Stimulated activated naive CD4-positive, alpha-beta T cell (primary cell): ENCODE measurements at regions not wholly inside any gene's neighbourhood (a gene's known extent, or its start where the extent isn't known, plus 50 kb on each side); places are given as distances from the start of the nearest gene placed in this dataset.
"Not testable (repeated sequence)": the region's sequence is repeated elsewhere in the genome, so short reads cannot be mapped to it uniquely, and the experiment has no call there.

ENCODE experiments used
- DNase-seq, 6 experiments: peaks; one replicate each; lab custom pipeline; 2025; lab: John Stamatoyannopoulos, UW

- DNase-seq: no peak
These were observed 849.7 kb upstream of the NRXN1 start for GRCh38 chr2:51881673-51882072.

DNA sequence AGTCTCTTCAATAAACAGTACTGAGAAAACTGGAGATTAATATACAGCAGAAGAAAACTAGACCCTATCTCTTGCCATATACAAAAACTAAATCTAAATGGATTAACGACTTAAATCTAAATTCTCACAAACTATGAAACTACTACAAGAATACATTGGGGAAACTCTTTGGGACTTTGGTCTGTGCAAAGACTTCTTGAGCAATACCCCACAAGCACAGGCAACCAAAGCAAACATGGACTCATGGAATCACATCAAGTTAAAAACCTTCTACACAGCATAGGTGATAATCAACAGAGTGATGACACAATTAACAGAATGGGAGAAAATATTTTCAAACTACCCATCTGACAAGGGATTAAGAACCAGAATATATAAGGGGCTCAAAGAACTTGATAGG, 848.2 kb upstream of the NRXN1 start:
- no peak for DNase-seq

- DNase-seq: no peak
These were observed 834.4 kb upstream of the NRXN1 start for GRCh38 chr2:51866361-51866760.

DNA sequence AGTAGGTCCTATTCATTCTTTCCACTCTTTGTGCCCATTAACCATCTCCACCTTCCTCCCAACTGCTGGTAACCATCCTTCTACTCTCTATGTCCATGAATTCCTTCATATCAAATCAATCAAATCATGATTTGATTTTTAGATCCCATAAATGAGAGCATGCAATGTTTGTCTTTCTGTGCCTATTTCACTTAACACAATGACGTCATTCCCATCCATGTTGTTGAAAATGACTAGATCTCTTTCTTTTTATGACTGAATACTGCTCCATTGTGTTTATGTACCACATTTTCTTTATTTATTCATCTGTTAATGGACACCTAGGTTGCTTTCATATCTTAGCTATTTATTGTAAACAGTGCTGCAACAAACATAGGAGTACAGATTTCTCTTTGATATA, 827.3 kb upstream of the NRXN1 start:
- no peak for DNase-seq

DNA sequence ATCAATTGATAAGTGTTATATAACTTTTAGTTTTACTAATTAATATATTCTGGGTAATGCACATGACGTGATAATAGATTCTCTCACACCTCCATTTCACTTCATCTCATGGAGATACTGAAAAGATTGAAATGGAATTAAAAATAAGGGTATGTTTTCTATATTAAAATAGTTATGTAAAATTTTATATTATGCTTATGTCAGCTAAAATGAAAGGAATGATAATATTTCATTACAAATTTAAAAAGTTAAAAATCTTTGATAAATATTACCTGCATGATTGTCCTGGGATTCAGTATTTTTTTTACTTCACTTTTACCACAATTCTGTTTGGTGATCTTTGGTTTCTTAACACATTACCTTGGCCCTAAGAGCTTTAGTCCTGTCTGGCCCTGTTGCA, 823.8 kb upstream of the NRXN1 start:
- no peak for DNase-seq

GRCh38 chr2:51846796-51847195, 814.9 kb upstream of the NRXN1 start:
- no peak for DNase-seq

GRCh38 chr2:51846018-51846417, 814.1 kb upstream of the NRXN1 start:
- DNase-seq: no peak

GRCh38 chr2:51844596-51844995, 812.7 kb upstream of the NRXN1 start:
- DNase-seq: no peak

- DNase-seq: no peak
These were observed 797.5 kb upstream of the NRXN1 start for GRCh38 chr2:51829477-51829876.

DNA sequence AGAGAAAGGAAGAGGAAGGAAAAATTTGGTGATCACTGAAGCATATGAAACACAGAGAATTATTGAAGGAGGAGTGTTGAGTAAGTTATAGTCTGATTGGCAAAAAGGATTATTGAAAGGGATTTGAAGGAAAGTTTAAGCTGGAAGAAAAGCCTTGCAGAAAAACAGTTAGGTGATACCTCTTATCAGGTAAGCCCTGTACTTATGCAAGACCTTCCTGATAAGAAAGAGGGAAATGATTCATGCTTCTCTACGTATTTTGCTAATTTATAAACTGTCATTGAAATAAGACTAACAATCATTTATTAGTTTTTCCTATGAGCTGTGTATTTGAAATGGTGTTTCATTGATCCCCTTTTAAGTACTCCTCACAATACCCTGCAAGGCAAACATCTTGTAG, 793.9 kb upstream of the NRXN1 start:
- no peak for DNase-seq

GRCh38 chr2:51813247-51813646, 781.3 kb upstream of the NRXN1 start:
- no peak for DNase-seq

DNA sequence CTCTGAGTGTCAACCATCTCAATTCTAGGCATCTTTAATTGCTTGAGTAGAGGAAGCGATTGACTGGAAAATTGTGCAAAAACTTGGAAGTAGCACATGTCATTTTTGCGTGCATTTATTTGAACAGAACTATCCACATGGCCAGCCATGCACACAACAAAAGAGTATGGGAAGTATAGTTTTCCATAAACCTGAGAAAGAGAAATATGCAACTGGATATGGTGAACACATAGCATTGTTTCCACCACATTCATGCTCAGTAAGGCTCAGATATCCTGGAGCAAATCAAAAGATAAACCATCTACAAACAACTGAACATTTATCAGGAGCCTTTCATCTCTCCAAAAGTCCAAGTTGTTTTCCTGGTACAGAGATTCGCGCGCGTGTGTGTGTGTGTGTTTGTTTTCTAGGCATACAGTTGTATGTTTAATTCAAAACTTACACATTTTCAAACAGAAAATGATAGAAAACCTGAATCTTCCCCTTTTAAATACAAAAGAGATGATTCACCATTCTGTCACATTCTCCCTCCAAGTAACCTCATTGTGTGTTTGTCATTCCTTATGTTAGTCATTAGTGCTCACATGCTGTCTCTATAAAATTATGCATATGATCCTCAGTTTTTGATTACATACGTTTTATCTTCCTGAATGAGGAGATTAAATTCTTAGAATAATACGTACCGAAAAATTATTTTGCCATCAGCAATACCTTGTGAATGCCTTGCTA, 780.4 kb upstream of the NRXN1 start:
- no peak for DNase-seq

- no peak for DNase-seq
These were observed 778.3 kb upstream of the NRXN1 start for GRCh38 chr2:51810197-51810596.

GRCh38 chr2:51807229-51807628, 775.3 kb upstream of the NRXN1 start:
- DNase-seq: no peak

- DNase-seq: no peak
These were observed 763.4 kb upstream of the NRXN1 start for GRCh38 chr2:51795248-51795888.

- no peak for DNase-seq
These were observed 759.6 kb upstream of the NRXN1 start for GRCh38 chr2:51791496-51791895.

- no peak for DNase-seq
These were observed 758.9 kb upstream of the NRXN1 start for GRCh38 chr2:51790854-51791253.

GRCh38 chr2:51789918-51790317, 758.0 kb upstream of the NRXN1 start:
- DNase-seq: no peak

GRCh38 chr2:51782921-51783765, 751.2 kb upstream of the NRXN1 start:
- no peak for DNase-seq

GRCh38 chr2:51781691-51782090, 749.8 kb upstream of the NRXN1 start:
- no peak for DNase-seq

- DNase-seq: no peak
These were observed 748.4 kb upstream of the NRXN1 start for GRCh38 chr2:51780353-51780752.

DNA sequence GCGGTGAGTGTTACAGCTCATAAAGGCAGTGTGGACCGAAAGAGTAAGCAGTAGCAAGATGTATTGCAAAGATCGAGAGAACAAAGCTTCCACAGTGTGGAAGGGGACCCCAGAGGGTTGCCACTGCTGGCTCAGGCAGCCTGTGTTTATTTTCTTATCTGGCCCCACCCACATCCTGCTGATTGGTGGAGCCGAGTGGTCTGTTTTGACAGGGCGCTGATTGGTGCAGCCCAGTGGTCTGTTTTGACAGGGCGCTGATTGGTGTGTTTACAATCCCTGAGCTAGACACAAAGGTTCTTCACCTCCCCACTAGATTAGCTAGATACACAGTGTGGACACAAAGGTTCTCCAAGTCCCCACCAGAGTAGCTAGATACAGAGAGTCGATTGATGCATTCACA, 747.8 kb upstream of the NRXN1 start:
- not testable (repeated sequence) for DNase-seq

- DNase-seq: no peak
These were observed 746.9 kb upstream of the NRXN1 start for GRCh38 chr2:51778806-51779205.
